GM19324 (cell line): ENCODE measurements at regions not wholly inside any gene's neighbourhood (a gene's known extent, or its start where the extent isn't known, plus 50 kb on each side); places are given as distances from the start of the nearest gene placed in this dataset.

Experiments
- ATAC-seq: cut with Tn5 transposase; IDR thresholded peaks from one replicate; pipeline ENCODE4 v1.9.1; 2021; ENCODE audit warnings: mild to moderate bottlenecking, moderate library complexity; ENCODE audit not compliant: unreplicated experiment, low FRiP score

DNA sequence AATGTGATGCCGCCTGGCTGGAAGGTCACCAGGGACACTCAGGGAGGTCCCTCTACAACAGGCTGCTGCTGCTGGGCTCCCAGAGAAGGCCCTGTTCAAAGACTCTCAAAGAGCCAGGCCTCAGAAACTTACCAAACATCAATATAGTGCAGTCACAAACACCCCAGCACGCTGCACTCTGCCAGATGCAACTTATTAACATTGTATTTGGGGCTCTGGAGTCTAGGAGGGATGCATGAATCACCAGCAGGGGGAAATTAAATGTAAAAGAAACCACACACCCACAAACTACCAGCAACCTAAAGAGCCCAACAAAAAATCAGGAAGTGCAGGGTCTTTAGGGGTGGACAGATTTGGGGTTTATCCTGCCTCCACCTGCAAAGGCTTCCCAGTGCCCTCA is 74.6 kb upstream of the SPATA12 start:
- ATAC-seq: no peak

GRCh38 chr3:56985460-56985859 is 75.0 kb upstream of the SPATA12 start:
- ATAC-seq: no peak

- no peak for ATAC-seq
Observed at GRCh38 chr3:56983427-56983826, 77.0 kb upstream of the SPATA12 start.

DNA sequence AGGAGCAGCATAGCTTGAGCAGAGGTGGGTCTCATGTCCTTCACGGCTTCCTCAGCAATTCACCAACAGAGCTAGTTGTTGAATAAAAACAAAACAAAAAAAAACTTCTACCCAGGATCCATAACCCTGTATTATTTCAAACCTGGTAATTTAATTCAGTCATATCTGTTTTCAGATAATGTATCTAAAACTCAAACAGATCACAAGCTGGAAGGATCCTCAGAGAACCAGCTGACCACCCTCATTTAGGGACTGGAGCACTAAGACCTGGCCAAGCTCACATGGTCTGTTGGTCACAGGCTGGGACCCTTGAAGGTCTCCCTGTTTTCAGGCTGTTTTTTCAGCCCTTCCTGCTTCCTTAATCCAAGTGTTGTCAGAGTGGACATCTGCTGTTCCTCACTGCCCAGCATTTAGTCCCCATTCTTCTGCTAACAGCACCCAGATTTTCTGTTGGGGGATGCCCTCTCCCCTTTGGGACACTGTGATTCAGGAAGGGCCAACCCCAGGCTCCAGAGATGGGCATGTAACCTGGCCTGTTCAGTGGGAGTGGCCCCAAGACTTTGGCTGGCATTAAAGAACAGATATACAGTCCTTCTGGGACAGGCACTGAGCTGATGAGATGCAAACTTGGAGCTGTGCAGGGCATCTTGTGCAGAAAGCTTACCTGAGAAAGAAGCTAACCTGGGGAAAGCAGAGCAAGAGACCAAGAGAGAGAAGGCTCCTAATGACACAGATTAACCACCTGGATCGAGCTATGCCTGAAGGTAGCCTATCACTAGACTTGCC is 78.8 kb upstream of the SPATA12 start:
- no peak for ATAC-seq

GRCh38 chr3:56980798-56981390 is 79.6 kb upstream of the SPATA12 start:
- ATAC-seq: no peak

GRCh38 chr3:56980243-56980642 is 80.2 kb upstream of the SPATA12 start:
- no peak for ATAC-seq

GRCh38 chr3:56979791-56980190 is 80.7 kb upstream of the SPATA12 start:
- ATAC-seq: no peak

DNA sequence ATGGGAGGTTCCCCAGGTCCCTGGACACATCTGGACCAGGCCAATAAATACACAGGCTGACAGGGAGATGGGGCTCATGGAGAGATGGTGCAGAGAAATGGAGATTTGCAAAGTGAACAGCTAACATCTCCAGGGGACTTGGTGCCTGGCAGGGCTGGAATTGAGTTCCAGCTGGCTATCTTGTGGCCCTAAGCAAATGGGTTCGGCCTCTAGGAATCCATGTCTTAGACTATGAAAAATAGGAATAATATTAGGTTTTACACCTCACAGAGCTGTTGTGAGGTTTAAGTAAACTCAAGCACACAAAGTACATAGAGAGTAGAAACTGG is 82.9 kb upstream of the SPATA12 start:
- no peak for ATAC-seq

DNA sequence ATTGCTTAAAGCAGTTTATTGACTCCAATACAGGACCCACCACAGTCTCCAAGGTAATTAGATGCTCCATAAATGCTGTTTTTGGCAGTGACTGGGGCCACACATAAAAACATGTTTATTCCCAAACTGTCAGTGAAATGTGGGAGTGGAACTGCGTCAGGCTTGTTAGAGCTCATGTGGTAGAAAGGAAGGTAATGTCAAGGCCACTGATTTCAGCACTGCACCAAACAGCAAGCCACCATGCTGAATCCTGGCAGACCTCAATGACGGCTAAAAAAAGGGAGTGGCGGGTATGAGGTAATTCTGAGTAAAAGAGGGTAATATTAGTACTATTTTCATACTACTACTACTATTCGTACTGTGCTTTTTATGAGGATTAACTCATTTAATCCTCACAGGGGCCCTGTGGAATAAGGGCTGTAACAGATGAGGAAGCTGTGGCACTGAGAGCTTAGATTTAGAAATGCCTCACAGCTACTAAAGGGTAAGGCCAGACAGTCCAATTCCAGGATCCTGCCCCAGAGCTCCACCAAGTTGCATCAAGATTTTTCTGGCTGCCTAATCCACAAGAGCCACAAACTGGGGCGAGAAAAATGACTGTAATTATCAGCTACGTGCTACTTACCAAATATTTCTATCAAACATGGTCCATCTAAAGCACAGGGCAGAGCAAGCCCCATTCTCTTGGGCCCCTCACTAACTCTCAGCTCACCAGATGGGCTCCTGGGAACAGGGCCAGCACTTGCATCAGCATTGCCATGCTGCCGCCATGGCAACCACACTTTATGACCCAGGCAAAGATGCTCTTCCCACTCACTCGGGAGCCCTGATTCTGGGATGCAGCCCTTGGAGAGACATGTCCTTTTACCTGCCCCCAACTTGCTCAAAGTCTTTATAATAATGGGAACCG is 83.6 kb upstream of the SPATA12 start:
- no peak for ATAC-seq

GRCh38 chr3:56975567-56975966 is 84.9 kb upstream of the SPATA12 start:
- ATAC-seq: no peak

GRCh38 chr3:56974247-56974930 is 86.1 kb upstream of the SPATA12 start:
- ATAC-seq: no peak

GRCh38 chr3:56971816-56972215 is 88.6 kb upstream of the SPATA12 start:
- ATAC-seq: no peak

DNA sequence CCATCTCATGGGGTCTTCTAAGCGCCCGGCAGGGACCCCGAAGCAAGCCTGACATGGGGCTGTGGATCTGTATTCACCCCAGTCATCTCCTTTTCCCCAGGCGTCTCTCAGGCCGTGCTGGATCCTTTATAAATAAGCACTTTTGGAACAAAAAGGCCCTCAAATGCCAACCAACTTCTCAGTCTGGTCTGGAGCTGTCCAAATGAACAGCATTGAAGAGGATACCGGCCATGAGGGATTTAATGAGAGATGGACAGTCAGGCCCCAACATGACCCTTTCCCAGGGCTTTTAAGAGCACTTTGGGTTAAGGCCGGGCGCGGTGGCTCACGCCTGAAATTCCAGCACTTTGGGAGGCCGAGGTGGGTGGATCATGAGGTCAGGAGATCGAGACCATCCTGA is 89.2 kb upstream of the SPATA12 start:
- ATAC-seq: no peak

- ATAC-seq: no peak
Observed at GRCh38 chr3:56970461-56970879, 90.0 kb upstream of the SPATA12 start.

- no peak for ATAC-seq
Observed at GRCh38 chr3:56969851-56970250, 90.6 kb upstream of the SPATA12 start.

DNA sequence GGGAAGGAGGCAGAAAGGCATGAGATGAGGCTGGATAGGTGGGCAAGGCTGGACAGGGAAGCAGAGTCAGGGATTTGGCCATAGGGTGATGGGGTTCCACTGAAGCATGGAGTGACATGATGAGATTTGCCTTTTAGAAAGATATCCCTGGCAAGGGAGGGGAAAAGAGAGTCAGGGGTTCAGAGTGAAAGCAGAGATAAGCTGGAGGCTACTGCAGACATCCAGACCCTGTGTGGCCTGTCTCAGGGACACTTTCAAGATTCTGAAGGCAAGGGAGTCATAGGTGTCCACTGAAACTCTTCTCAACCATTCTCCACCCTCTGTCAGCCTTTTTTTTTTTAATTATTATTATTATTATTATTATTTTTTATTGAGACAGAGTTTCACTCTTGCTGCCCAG is 94.0 kb upstream of the SPATA12 start:
- ATAC-seq: no peak

- ATAC-seq: no peak
Observed at GRCh38 chr3:56966104-56966503, 94.4 kb upstream of the SPATA12 start.

GRCh38 chr3:56962922-56963321 is 97.5 kb upstream of the SPATA12 start:
- ATAC-seq: no peak

- ATAC-seq: no peak
Observed at GRCh38 chr3:56962206-56962605, 98.3 kb upstream of the SPATA12 start.

DNA sequence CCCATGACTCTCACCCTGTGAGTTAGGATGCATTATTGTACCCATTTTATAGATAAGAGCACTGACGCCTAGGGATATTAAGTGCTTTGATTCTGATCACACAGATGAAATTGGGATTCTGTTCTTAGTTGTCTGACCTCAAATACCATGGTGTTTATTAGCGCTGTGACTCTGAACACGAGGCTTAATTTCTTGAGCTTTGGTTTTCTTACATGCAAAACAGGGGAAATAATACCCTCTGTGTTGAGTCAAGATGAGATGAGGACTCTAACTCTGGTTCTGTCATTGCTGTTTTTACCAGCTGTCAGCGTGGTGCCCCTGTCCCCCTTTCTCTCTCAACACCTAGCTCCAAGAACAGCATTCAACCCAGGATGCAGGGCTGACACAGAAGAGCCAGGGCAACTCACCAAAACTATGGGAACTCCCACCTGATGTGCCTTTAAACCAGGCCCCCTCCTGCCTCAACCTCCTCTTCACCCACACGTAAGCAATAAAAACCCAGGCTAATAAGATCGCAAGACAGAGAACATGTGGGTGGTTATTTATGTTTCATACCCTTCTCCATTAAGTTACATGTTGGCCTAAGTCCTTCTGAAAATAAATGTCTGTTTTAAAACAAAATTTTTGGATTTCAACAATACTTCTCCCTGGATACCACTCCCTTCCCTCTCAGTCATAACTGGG is 100.1 kb upstream of the SPATA12 start:
- ATAC-seq: no peak
